Left lobe of liver (tissue), 2 donors: ENCODE measurements at regions not wholly inside any gene's neighbourhood (a gene's known extent, or its start where the extent isn't known, plus 50 kb on each side); places are given as distances from the start of the nearest gene placed in this dataset.

Experiments
- ATAC-seq: fragments of 200-7000 bp; cut with Tn5 transposase; one replicate; pipeline ENCODE4 v1.9.1; 2020; ENCODE audit warnings: mild to moderate bottlenecking, moderate library complexity
- DNase-seq: peaks from one replicate; pipeline ENCODE4 v3.0.0-alpha.2; 2020; ENCODE audit warnings: low spot score
- donor health status: DM: no; HTN: no; CAD: no; lungs with moderate emphysema.
- donor health status: DM: no; HTN: yes; CAD: no.

- DNase-seq, result no peak
- ATAC-seq, result no peak
These were observed 85.9 kb downstream of the ZNF281 start for GRCh38 chr1:200323856-200324400.

GRCh38 chr1:200319148-200319547, 90.7 kb downstream of the ZNF281 start:
- no peak for DNase-seq
- no peak for ATAC-seq

GRCh38 chr1:200317236-200317635, 92.6 kb downstream of the ZNF281 start:
- ATAC-seq (no peak), DNase-seq (no peak)

DNA sequence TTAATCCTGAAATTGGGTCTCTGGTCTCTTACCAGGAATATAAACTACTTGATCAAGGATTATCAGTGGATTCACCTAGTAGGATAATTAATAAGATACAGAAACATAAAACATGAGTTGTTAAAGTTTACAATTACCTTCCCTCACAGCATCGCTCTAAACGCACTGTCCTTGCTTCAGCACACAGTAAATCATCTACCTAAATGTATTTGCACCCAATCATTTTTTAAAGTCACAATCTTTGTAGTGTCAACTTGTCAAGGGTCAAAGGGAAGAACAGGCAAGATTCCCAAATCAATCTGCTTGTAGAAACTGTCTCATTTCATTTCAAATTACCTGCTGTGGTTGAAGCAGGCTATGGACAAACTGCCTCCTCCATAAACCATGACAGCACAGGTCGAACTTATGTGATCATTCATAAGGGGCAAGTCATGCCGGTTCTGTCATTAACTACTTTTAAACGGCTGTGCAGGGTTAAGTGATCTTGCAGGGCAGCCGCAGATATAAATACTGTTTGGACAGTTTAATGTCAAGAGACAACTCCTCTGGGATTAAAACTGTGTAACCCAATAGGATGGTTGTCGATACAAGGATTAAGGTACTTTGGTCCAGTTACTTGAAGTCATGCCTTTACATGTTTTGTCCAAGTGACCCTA, 93.6 kb downstream of the ZNF281 start:
- ATAC-seq (peak; percentile 65), DNase-seq (no peak)

GRCh38 chr1:200314085-200314750, 95.6 kb downstream of the ZNF281 start:
- ATAC-seq (peak; percentile 82), DNase-seq (peak; percentile 57)

GRCh38 chr1:200311256-200311655, 98.6 kb downstream of the ZNF281 start:
- no peak for DNase-seq
- ATAC-seq, result no peak

GRCh38 chr1:200310824-200311223, 99.0 kb downstream of the ZNF281 start:
- DNase-seq, result no peak
- ATAC-seq, result no peak

GRCh38 chr1:200307755-200308066, 102.1 kb downstream of the ZNF281 start:
- ATAC-seq, result no peak

DNA sequence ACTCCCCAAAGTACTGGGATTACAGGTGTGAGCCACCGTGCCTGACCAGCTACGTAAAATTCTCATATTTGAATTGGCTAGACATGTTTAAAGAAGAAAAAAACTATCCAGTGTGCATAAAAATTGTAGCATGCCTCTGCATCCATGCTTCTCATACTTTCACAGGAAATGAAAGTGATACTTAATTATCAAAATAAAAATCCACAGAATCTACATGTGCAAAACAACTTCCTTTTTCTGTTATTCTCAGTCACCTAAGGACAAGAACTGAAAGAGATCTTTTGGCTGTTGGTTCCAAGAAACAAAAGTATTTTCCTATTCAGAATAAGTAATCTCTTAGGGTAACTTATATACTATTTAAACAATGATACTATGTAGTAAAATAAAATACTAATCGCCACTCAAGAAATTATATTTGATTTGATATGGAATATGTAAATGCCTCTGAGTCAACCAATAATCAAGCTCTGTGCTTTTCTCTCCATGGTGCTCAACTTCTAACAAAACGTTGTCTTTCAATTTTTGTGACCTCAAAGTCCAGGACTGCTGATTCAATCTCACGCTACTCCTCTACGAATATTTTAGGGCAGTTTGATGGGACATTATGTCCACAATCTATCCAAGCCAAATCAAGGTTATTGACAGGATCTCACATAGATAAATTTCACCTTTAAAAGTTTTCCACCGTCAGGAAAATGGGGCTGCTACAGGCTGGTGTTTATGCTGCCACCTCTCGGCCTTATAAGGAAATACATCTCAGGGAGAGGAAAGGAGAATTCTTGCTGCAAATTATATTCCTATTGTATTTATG, 102.7 kb downstream of the ZNF281 start:
- DNase-seq, result no peak
- ATAC-seq, result peak; percentile 80

More at GRCh38 chr1:200307755-200308066, 102.1 kb downstream of the ZNF281 start:
- DNase-seq, result no peak

DNA sequence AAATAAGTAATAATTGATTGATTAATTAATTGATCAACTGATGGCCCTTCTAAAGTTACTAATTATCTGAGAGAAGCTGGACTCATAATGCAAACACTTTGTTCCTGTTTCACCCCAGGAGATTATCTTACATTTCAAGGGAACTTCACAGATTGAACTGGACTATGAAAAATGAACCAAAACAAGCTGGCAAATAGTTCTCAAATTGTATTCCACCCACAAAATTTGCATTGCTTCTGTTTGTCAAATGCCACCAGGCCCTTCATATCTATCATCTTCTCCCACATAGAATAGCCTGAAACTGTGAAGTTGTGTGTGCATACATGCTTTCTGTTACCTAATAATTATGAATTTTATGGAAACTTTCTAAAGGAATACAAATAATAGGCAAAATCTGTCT, 104.0 kb downstream of the ZNF281 start:
- ATAC-seq, result no peak
- no peak for DNase-seq

DNA sequence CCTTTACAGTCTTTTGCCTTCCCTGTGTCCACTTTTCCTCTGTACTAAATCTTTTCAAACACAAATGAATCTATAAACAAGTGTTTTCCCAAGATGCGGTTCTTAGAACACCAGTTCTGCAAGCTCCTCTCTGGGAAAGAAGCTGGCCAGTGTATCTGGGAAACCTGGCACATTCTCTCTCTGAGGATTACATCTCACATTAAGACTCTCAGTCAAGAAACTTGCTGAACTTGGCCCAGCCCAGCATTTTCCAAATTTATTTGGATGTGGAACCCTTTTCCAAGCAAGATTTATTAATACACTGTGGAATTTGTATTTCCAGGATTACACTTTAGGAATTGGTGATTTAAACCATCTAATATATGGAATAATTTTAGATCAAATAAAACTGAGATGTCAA, 105.7 kb downstream of the ZNF281 start:
- DNase-seq, result no peak
- ATAC-seq, result no peak

DNA sequence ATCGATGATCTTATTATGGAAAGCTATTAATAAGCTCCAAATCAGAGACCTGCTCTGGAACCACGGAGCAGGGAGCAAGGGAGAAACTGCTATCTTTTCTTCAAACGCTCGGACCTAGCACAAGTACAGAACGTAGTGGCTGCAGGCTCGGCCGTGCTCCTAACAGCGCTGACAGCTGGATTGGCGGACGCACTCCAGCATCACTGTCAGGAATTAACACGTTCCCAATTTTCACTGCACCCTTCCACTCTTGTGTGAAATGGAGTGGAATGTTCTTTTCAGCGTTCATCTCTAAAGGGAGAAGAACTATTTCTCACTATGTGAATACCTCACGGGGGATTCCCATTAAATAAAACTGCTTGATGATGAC, 106.9 kb downstream of the ZNF281 start:
- ATAC-seq (peak; percentile 66), DNase-seq (peak; percentile 63)

DNA sequence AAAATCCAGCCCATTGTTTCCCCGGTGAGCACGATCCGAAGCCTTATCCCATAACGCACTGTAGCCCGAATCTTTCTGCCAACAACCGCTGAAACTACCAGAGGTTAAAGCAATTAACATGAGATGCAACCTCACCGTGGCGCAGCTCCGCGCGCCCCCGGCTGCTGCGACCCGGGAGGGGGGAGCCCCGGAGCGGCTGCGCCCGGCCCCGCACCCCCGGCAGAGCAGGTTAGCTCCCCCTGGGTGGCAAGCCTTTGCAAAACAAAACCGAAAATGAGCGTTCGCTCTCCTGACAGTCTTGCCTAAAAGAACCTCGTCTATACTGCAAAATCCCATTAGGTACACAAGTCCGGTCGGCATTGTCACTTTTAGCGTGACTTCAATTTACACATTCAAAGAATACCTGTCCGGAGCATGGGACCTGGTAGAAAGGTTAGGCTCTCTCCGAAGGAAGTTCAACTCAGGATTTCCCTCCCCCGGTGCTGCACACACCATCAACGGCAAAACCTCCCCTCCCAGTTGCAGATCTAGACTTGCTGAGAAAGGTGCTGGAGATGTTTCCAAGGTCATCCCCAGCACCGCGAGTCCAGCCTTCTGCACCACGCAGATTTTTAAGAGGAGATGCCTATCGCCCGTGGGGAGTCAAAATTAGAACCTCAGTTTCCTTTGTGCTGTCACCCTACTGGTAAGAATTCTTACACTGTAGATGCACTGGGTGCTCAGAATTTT, 107.5 kb downstream of the ZNF281 start:
- peak; percentile 75 for ATAC-seq
- DNase-seq, result peak; percentile 70

DNA sequence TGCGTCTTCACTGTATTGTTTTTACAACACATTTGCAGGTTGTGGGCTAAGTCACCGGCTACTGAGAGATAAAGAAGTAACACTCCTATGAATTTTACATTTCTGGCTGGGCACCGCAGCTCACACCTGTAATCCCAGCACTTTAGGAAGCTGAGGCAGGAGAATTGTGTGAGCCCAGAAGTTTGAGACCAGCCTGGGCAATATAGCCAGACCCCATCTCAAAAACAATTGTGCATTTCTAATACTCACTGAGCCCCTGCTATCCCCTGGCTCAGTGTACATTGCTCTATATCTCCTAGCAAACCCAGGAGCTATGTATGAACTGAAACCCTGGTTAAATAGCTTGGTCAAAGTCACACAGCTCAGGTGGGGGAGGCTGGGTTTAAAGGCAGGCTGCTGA, 108.7 kb downstream of the ZNF281 start:
- ATAC-seq, result peak; percentile 2
- DNase-seq, result no peak

GRCh38 chr1:200299571-200299970, 110.3 kb downstream of the ZNF281 start:
- no peak for DNase-seq
- no peak for ATAC-seq

DNA sequence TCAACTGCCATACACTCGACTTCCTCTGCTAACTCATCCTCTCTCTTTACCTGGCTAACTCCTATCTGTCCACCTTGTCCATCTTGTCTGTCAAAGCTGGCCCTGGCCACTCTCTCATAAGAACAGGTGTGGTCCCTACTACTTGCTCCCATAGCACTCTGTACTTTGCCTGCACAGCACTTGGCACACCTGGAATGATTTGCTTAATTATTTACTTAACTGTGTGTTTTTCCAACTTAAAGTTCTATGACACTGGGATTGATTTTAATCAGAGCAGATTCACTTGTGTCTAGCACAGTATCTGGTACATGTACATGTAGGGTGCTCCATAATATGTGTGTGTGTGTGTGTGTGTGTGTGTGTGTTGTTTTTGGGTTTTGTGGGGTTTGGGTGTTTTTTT, 111.6 kb downstream of the ZNF281 start:
- peak; percentile 79 for DNase-seq
- peak; percentile 62 for ATAC-seq

DNA sequence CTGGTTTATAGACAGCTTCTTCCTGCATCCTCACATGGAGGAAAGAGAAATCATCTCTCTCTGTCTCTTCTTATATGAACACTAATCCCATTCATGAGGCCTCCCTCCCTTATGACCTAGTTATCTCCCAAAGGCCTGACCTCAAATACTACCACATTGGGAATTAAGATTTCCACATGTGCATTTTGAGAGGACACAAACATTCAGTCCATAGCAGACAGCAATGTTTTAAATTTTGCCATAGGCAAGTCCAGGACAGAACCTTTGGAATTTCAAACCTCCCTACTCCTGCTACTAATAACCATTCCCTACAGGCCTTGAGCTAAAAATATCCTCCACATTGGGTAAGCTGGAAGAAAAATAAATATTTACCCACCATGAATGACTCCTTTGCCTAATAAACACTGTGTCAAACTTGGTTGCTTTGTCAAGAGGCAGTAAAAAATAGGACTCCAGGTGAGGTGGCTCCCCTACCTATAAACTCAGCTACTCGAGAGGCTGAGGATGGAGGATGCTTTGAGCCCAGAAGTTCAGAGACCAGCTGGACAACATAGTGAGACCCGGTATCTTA, 113.7 kb downstream of the ZNF281 start:
- DNase-seq (no peak), ATAC-seq (peak; percentile 80)

DNA sequence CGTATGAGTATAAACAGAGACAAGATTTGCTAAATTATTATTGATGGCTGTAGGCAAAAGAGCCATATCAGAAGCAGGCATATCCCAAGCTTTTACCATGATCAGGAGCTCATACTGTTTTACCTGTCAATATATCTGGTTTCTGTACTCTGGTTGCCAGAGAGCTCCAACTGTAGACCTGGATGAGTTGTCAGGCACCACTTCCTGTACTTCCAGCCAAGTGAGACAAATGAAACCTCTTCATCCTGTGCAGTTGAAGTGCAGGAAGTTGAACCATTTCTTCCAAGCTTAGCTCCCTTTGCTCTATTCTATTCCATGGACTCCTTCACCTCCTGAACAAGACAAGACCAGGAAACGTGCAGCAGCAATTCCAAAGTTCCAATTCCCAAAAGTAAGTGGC, 115.6 kb downstream of the ZNF281 start:
- DNase-seq (no peak), ATAC-seq (no peak)

DNA sequence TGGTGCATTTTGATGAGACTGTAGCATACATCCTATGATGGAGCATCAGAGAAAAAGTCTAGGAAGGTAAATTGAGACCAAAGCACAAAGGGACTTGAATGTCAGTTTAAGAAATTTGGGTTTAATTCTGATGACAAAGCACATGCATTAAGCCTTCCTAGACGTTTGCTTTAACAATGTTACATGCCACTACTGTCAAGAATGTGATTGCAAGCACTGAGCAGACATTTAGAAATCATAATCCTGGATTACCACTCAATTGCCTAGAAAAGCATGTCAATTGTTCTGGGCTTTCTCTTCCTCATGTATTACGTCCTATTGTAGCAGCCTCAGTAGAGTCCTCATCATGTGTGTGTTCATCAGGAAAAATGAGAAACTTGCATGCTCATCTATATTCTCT, 117.1 kb downstream of the ZNF281 start:
- ATAC-seq (no peak), DNase-seq (no peak)

GRCh38 chr1:200291106-200291505, 118.7 kb downstream of the ZNF281 start:
- DNase-seq, result no peak
- no peak for ATAC-seq
